CD4-positive, alpha-beta T cell treated with Interleukin-10 for 1 hour (primary cell): ENCODE measurements at regions not wholly inside any gene's neighbourhood (a gene's known extent, or its start where the extent isn't known, plus 50 kb on each side); places are given as distances from the start of the nearest gene placed in this dataset.
"Not testable (repeated sequence)": the region's sequence is repeated elsewhere in the genome, so short reads cannot be mapped to it uniquely, and the experiment has no call there.

Experiments
- DNase-seq: peaks from one replicate; pipeline ENCODE4 v3.0.0-alpha.2; 2020

DNA sequence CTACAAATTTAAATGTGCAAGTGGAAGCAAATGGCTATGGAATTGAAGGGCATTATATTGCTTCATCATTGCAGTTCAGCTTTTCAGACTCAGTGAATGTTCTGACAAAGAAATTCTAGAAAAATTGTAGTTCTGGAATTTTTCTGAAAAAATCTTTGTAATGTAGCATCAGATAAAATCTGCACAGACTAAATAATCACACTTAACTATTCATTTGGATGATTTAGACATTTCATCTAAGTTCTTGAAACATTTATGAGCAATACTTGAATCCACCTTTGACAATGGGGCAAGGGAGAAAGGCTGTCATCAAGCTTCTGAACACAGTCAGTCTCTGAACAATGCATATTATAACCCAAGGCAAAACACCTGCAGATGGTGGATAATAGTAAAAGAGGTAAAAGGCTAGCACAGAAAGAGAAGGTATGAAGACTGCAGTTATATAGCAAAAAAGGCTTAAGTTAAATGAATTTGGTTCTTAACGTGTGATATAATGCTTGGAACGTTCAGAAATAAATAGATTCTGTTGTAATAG, 1352.0 kb upstream of the NUDT12 start:
- no peak for DNase-seq

DNA sequence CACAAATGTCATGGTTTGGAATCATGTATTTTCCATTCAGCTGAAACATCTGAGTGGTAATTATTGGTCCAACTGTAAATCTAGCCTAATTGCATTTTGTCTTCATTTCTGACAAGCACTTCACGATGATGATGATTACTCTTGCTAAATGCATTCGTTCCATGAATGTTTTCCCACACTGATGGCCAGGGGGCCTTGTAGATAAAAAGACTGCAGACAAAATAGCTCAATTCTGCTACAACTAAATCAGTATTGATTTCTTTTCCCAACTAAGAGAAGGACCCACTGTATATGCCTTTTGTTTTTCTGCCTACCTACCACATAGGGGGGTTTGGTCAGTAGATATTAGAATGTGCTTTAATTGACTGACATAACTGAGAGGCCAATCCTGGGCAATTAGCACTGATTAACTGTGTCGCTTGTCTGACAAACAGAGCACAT, 1351.3 kb upstream of the NUDT12 start:
- DNase-seq = no peak

DNA sequence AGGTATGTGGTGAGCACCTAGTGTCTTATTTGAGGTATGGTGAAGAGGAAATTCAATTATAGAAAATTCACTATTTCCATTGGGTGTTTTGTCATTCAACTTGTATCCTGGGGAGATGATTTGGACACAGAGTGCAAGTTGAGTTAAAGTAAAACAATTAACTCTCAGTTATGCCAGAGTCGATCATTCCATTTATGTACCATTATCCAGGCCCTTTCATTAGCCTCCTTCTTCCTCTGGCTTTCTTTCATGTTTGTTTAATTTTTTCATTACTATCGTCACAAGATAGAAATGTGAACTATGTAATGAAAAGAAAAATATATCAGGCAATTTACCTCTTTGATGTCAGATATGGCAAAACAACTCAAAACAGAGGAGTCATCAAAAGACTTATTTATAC, 1347.2 kb upstream of the NUDT12 start:
- no peak for DNase-seq

DNA sequence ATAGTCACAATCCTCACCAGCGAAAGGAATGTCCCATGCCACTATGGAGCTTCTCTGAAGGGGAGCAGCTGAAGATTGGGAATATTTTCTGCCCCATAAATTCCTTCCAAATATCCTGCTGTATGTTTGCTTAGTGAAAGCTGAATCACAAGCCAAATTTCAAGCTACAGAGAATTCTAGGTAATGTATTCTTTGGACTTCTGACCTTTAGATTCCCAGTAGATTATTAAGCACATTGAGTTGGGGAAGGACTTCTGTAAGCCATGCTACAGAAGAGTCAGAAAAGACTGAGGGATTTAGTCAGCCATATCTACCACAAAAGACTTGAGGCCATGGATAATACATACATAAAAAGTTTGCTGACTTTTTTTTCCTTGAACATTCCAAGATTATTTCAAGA, 1342.0 kb upstream of the NUDT12 start:
- no peak for DNase-seq

DNA sequence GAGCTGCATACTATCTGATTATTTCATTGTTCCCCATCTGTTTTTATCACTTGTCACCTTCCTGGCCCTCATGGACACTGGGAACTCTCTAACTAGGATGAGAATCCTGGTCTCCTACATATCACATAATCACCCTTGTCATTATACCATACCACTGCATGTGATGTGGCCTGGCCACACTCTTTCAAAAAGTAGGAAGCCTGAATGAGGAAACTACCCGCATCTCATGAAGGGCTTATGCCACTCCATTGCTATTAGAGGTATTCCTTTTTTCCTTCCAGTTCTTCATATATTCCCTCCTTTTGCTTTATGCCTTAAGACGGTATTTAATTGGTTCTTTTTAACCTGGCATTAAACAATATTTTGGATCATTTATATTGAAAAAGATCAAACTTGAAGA, 1341.4 kb upstream of the NUDT12 start:
- DNase-seq = no peak

DNA sequence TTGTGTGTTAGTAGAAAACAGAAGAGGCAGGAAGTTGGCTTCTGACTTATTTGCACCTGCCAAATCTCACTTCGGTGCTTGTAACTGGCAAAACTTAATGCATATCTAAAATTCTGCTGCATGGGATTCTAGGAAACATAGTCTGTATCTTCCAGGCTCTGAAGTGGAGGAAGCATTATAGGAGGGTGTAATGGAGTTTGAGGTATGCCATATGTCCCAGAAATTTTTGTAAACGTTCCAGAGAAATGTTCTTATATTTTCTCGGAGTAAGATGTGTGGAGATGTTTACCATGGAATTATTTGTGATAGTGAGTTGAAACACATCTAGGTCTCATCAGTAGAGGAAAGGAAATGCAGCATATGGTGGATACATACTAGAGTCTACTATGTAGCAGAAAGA, 1329.0 kb upstream of the NUDT12 start:
- no peak for DNase-seq

DNA sequence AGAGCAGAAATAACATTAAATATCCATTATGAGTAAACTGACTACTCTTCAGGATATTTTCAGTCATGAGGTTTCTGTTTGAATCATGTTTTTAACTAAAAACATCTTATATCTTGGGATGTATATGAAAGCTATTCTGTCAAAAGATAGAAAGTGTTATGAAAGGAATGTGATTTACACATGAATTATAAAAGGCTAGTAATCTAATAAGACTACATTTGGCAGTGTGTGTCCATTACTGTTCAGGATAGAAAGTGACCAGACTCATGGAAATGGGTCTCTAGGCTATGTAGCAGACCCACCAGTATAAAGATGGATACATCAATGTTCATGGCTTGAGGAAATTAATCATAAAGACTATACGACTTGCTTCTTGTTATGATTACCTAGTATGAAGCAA, 1328.2 kb upstream of the NUDT12 start:
- no peak for DNase-seq

DNA sequence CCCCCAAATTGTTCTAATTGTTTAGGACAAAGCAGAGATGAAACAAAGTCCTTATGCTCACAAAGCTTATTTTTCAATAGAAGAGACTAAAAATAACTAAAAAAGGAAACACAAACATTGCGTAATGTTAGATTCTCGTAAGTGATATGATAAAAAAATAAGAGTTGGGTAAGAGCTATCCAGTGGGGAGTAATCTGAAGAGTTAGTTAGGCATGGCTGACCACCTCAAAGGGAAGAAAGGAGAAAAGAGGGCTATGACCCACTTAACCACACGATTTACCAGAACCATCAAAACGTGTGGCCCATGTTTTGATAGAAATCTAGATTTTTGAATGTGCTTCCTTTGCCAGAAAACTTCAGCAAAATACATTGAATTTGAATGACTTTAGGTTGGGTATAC, 1296.8 kb upstream of the NUDT12 start:
- no peak for DNase-seq

DNA sequence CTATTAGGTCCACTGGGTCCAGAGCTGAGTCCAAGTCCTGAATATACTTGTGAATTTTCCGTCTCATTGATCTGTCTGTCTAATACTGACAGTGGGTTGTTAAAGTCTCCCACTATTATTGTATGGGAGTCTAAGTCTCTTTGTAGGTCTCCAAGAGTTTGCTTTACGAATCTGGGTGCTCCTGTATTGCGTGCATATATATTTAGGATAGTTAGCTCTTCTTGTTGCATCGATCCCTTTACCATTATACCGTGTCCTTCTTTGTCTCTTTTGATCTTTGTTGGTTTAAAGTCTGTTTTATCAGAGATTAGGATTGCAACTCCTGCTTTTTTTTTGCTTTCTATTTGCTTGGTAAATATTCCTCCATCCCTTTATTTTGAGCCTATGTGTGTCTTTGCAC, 1289.5 kb upstream of the NUDT12 start:
- not testable (repeated sequence) for DNase-seq

DNA sequence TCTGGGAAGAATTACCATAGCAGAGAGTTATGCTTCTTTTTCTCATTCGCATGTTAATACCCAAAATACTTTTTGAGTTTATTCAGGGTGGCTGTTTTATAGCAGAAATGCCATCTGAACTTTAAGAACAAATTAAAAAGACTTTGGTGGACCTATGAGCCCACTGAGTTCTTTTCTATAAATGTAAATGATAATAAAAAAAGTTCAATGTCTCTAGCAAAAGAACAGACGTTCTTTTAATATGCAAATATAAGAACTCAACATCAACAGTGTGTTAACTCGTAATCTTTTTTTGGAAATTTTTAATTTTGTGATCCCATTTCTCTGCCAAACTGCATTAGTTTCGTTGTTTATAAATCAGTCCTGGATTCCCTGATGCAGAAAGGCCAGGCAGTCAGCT, 1283.0 kb upstream of the NUDT12 start:
- no peak for DNase-seq

DNA sequence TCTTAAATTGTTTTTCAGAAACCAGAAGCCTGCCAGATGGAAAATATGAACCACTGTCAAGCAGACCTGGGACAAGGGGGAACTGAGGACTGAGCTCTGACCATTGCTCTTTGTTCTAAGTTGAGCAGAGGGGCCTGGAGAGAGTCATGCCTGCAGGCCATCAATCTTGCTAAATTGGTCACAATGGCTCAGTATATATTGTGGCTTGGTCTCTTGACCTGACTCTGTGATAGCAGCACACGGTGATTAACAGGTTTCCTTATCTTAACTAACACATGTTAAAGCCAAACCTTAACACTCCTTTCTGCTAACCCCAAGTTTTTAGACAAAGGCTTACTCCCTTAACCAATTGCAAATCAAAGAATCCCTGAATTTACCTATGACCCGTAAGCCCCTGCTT, 1281.2 kb upstream of the NUDT12 start:
- no peak for DNase-seq

DNA sequence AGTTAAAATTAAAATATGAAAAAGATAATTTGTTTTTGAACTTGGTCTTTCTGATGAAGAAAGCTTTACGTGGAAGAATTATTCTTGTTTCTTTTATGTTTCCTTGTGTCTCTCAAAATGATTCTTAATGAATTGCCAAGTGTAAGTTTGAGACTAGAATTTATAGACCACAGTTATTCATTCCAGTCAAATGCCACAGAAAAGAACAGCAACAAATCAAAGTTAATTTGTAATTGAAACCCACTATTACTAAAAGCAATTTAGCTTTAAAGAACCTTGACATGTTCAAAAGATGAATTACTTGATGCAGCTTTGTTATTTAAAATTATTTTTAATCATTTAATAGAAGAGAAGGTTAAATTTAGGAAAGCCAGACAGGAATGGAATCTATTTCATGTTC, 1277.7 kb upstream of the NUDT12 start:
- DNase-seq = no peak

DNA sequence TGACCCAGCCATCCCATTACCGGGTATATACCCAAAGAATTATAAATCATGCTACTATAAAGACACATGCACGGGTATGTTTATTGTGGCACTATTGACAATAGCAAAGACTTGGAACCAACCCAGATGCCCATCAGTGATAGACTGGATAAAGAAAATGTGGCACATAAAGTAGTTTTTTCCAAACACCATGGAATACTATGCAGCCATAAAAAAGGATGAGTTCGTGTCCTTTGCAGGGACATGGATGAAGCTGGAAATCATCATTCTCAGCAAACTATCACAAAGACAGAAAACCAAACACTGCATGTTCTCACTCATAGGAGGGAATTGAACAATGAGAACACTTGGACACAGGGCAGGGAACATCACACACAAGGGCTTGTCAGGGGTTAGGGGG, 1268.9 kb upstream of the NUDT12 start:
- not testable (repeated sequence) for DNase-seq

DNA sequence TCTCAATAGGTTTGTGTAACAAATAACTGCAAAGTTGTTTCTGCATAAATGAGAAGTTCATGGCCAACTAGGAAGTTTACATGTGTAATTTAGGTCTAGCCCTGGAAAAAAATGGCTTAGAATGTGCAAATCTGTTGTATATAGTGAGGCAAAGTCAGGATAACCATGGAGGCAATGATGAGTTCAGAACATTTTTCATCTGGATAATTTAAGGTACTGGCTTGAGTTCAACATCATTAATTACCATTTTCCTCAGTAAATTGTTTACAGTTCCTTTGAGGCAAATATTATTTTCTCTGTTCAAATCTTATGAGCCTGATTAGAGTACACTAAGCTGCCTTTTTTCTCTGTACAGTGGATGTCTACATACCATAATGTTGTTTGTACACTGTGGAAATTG, 1259.0 kb upstream of the NUDT12 start:
- DNase-seq = no peak

DNA sequence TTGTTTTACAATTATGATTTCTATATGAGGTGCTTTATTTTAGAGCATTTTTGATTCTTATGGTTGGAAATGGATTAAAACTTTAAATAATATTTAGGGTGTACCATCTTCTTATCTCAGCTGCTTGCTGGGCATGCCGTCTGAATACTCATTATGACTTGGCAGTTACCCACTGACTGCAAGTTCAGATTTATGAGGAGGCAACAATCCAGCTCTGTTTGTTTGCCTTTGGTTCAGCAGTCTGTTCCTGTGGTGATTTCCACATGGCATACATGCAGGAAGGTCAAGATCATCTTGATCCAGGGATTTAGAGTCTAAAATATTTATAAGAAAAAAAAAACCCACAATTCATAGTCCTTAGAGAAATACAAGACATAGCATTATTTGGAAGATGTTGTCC, 1254.5 kb upstream of the NUDT12 start:
- DNase-seq = no peak

DNA sequence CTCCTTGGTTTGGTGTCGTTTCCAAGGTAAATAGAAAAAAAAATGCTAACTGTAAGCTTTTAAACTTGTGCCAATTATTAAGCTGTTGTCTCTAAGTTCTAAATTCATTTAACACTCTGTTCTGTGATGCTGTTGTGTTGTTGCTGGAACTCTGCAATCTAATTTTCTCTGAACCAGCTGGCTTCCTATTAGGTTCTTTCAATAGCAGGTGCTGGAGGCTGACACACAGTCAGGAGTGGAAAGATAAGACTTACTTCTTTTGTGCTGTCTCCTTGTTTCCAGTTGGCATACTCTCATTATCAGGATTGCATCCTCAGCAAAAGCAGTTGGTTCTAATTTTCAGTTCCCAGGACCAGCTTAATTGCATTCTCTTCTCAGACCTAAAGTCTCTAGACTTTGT, 1252.6 kb upstream of the NUDT12 start:
- DNase-seq = no peak

DNA sequence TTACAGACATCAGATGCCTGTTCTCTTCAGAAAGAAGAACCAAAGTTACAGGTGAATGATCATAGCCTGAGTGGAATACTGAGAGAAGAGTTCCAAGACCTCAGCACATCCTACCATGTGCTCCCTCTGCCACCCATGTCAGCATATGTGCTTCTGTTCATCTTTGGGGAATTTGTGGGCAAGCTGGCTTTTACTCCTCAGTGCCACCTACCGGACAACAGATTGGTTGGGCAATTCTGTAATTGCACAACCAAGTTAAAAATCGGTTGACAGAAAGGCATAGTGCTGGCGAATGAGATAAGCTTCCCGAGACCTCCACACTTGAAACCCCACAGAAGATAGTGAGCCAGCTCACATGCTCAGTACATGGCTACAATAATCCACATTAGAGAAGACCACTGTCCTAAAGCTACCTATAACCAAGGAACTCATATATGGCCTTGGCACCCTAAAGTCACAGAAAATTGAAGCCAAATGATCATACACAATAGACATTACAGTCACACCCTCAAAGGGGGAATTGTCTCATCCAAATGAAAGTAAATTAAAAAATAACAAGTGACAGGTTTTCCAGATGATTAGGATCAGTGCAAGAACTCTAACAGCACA, 1238.0 kb upstream of the NUDT12 start:
- DNase-seq = no peak

DNA sequence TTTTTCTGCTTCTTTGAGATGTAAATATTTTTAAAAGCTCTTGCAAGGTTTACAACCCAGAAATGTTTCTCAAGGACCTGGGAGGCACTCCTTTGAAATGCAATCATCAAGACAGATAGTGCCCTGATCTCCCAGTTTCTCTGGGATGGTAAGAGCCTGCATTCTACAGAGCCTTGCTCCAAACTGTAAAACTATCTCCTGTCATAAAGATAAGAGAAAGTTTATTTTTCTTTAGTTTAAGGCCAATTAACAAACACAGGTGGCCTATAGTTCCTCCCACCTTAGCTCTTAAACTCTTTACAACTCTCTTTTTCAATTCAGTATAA, 1231.1 kb upstream of the NUDT12 start:
- DNase-seq = no peak

DNA sequence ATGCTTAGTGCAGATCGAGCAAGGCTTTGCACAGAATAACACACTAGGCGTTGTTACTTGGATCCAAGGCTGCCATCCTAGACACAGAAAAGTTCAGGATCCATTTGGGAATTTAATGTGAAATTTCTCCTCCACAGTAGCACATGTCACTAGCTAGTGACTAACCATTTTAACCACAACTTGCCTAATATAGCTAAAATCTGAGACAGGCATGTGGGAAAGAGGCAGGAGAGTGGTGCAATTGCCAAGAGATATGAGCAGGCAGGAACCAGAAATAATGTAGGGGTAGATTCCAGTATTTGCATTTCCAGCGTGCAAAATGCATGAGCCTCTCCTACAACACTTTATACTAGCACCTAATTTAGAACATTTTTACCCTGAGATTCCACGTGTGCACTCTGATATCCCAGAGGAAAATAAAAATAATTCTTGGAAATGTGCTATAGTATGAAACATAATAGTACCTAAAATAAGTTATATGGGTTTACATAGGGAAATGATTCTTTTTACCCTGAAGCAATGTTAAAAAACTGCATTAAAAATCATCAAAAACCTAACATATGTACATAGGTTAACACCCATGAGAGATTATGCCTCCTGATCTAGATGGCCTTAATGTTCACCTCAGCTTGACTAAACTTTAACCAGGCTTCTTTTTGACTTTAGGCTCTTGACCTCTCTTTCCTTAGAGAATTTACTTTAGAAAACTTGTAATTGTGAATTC, 1230.6 kb upstream of the NUDT12 start:
- DNase-seq = no peak

DNA sequence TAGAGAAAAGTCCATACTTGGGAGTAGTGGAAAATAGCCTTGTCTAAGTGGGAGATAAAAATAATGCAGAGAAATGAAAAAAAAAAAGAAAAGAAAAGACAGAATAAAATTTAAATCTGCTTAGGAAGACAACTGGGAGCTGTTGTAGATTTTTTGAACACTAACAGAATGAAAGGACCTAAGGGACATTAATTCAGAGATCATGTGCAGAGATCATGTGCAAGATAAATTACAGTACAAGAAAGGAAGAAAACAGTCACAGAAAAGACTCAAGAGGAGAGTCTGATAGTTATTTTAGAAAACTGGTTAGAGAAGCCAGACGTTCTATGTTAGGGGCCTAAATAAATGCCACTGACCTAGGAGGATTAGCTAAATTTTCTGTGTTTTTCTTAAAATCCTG, 1226.8 kb upstream of the NUDT12 start:
- no peak for DNase-seq

DNA sequence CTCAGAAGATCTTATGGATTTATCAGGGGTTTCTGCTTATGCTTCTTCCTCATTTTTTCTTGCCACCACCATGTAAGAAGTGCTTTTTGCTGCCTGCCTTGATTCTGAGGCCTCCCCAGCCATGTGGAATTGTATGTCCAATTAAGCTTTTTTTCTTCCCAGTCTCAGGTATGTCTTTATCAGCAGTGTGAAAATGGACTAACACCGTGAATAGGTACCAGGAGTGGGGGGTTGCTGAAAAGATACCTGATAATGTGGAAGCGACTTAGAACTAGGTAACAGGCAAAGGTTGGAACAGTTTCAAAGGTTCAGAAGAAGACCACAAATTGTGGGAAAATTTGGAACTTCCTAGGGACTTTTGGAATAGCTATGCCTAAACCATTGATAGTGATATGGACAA, 1222.5 kb upstream of the NUDT12 start:
- DNase-seq = no peak

DNA sequence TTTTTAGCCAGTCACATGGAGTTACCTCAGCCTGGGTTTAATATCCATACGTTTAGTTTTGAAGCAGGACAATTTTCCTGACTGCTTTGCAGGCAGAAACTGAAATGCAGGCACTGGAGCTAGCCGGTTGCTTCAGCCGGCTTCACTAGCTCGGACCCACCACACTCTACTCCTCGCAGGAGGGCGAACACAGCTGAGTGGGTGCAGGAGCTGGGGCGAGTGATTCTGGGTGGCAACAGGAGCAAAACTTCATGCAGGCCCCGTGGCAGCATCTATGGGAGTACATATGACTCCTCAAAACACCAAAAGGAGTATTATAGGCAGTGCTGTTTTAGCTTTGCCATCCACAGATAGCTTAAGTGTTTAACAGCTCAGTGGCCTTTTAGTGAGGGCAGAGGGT, 1211.8 kb upstream of the NUDT12 start:
- no peak for DNase-seq

DNA sequence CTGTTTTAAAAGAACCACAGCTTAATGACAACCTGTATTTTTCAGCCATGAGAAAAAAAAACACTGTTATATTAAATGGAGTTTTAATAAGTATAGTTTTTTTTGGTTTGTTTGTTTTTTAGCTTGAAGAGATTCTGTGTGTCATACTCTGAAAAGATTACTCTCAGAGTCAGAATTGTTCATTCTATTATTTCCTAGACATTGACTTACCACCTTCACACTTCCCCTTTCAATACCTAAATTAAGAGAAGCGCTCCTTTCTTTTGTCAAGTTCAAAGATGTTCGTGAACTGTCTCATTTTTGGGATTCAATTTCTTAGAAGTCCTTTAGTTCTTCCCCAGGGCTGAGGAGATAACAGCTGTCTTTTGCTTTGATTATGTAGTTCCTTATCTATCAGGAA, 1201.6 kb upstream of the NUDT12 start:
- DNase-seq = no peak

DNA sequence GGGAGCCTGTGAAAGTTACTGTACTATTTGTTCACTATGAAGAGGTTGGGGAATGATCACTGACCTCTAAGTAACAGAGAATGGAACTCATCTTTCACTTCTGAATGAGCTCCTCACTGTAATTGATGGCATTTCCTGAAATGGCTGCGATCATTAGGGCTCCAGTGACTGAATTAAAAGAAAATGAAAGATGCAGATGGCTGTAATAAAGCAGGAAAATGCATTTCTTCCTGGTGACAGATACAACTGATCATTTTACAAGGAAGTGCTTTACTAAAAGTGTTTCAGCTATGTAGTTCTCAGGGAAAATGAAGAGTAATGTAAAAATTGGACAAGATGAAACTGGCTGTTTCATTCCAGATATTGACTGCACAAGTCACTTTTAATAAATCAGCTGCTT, 1200.6 kb upstream of the NUDT12 start:
- no peak for DNase-seq

DNA sequence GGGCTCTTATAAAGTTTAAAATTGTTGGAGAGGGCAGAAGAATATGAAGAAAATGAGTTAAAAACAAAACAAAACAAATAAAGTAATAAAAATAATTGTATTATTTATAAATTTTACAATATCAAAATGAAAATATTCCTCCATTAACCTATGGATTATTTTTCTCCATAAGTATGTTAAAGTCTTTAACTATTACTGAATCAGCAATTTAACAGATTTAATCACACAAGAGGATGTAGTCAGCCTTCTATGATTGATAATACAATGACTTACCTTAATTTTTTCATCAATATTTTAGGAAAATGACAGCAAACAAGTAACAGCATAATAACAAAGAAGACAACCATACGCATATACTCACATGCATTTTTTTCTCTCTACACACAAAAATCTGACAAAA, 1195.3 kb upstream of the NUDT12 start:
- no peak for DNase-seq
